GM21528 (cell line): ENCODE measurements at regions not wholly inside any gene's neighbourhood (a gene's known extent, or its start where the extent isn't known, plus 50 kb on each side); places are given as distances from the start of the nearest gene placed in this dataset.
"Not testable (repeated sequence)": the region's sequence is repeated elsewhere in the genome, so short reads cannot be mapped to it uniquely, and the experiment has no call there.

Experiments
- ATAC-seq: cut with Tn5 transposase; IDR thresholded peaks from one replicate; pipeline ENCODE4 v1.9.1; 2021; ENCODE audit warnings: mild to moderate bottlenecking, moderate library complexity; ENCODE audit not compliant: unreplicated experiment, low FRiP score

DNA sequence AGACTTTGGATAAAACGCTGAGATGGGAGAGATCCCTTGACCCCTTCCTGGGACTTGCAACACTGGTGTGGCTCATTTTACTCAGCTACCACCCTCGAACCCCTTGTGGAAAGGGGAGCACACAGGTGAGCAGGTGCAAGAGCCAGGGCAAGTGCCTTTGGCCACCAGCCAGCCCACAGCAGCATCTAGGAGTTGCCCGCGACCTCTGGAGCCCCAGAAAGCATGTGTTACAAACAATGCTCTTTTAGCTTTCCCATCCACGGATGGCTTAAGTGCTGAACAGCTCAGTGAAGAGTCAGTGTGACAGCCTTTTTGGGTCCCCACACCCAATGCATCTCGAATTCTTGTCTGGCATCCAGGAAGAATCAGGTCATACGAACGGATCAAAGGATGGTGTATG, 197.8 kb downstream of the MEMO1 start:
- ATAC-seq: no peak

DNA sequence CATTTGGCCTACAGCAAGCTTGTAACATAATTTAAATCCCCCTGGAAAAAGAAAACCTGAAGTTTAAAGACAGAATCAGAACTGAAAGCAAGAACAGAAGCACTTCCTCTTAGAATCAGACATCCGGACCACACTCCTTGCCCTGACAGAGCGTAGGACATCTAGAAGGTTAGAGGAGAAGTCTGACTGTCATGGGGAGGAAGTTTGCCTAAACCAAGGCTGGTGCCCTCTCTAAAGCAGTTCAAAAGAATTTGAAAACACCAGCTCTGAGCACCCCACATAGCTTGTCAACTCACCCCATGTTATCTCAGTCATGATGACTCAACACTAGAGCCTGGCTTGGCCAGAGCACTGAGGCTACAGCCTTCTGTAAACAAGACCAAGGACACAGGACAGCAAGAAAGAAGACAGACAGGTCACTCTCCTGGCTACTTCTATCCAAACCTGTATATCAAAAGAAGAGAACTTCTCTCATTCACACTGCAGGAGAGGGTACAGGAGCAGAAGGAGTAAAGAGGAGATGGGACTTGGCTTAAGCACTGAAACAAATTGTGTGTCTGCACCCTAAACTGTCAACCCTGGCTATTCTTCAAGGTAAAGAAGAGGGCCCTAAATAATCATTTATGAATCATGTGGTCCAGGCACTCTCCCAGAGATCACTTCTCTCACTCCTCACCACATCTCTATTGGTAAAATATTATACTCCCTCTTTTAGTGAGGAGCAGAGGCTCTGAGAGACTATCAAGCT, 198.6 kb downstream of the MEMO1 start:
- ATAC-seq: peak; percentile 100

DNA sequence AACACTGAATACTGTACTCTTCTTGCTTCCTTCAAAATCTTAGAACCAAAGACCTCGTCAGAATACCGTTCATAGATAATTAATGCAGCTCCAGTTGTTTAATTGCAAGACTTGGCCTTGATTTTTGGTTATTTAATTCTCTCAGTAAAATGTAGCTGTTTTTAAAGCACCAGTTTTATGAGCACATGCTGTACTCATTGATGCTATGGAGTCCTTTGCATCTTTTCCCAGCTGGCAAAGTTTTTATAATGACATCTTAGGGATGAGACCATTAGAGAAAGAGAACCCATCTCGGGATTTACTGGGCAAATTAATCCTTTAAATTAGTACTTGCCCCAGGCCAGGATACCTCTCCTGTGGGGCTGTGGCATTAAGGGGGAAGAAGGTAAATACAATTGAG, 199.3 kb downstream of the MEMO1 start:
- no peak for ATAC-seq

DNA sequence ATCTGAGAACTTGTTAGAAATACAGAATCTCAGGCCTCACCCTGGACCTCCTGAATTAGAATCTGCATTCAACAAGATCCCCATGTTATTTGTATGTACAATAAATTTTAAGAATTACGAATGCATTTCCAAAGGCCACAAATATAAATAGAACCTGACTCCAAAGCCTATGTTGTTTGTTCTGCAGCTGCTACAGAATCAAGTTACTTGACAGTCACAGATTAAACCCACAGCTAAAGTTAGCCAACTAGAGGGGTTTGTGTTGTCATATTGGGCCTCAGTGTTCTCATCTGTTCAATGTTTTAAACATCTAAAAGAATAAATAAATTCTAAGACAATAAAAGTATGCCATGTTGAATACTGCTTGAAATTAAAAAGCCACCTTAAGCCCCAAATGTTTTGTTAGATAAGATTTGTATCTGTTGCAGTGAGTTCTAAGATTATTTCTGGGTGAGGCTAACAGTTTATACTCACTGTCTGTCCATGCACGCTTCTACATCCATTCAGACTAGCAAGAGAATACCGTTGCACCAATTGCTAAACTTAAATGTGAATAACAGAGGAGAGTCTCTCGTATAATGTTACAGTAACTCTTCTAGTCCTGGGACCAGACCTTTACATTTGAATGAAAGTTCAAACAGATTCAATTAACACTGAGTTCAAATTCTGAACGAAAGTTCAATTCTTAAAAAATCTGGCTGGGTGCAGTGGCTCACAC, 200.4 kb downstream of the MEMO1 start:
- ATAC-seq: no peak

DNA sequence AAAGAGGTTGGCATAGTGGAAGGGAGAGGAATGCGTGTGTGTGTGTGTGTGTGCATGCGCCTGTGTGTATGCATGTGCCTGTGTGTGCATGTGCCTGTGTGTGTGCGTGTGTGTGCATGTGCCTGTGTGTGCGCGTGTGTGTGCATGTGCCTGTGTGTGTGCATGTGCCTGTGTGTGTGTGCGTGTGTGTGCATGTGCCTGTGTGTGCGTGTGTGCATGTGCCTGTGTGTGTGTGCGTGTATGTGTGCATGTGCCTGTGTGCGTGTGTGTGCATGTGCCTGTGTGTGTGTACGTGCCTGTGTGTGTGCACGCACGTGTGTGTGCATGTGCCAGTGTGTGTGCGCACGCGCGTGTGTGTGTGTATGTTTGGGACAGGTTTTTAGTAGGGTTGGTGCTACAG, 205.1 kb downstream of the MEMO1 start:
- no peak for ATAC-seq

DNA sequence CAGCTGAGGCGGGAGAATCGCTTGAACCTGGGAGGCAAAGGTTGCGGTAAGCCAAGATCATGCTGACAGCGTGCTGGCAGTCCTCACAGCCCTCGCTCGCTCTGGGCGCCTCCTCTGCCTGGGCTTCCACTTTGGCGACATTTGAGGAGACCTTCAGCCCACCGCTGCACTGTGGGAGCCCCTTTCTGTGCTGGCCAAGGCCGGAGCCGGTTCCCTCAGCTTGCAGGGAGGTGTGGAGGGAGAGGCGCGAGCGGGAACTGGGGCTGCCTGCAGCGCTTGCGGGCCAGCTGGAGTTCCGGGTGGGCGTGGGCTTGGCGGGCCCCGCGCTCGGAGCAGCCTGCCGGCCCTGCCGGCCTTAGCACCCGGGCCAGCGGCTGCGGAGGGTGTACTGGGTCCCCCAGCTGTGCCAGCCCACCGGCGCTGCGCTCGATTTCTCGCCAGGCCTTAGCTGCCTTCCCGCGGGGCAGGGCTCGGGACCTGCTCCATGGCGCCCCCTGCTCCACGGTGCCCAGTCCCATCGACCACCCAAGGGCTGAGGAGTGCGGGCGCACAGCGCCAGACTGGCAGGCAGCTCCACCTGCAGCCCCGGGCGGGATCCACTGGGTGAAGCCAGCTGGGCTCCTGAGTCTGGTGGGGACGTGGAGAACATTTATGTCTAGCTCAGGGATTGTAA, 207.2 kb downstream of the MEMO1 start:
- not testable (repeated sequence) for ATAC-seq

DNA sequence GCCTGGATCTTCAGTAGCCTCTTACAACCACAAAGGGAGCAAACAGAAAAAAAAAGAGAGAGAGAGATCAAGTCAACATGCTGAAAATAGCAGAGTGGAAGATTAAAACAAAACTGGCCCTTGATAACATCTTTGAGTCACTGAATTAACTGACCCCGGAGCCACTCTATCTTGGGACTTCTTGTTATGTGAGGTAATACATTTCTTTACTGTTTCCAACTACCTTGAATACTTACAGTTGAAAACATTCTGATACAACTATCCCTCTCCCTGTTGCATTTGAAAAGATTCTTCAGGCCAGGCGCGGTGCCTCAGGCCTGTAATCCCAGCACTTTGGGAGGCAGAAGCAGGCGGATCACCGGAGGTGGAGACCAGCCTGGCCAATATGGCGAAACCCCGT, 208.1 kb downstream of the MEMO1 start:
- ATAC-seq: no peak

DNA sequence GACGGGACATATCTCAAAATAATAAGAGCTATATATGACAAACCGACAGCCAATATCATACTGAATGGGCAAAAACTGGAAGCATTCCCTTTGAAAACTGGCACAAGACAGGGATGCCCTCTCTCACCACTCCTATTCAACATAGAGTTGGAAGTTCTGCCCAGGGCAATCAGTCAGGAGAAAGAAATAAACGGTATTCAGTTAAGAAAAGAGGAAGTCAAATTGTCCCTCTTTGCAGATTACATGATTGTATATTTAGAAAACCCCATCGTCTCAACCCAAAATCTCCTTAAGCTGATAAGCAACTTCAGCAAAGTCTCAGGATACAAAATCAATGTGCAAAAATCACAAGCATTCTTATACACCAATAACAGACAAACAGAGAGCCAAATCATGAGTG, 211.5 kb downstream of the MEMO1 start:
- not testable (repeated sequence) for ATAC-seq

DNA sequence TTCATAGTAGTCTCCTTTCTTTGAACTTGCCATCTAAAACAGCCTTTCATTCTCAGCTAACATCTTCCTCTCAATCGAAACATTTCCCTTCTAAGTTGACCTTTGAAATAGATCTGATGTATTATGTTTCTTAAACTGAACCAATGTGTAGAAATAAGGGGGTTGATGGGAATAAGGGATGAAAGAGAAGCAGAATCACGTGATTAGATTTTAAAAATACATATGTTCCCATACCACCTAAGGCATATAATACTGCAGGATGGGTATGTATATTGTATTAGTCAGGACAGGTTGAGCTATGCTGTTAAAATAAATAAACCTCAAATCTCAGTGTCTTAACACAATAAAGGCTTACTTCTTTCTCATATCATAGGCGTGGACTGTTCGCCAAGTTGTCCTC, 207.5 kb upstream of the SRD5A2 start:
- no peak for ATAC-seq

DNA sequence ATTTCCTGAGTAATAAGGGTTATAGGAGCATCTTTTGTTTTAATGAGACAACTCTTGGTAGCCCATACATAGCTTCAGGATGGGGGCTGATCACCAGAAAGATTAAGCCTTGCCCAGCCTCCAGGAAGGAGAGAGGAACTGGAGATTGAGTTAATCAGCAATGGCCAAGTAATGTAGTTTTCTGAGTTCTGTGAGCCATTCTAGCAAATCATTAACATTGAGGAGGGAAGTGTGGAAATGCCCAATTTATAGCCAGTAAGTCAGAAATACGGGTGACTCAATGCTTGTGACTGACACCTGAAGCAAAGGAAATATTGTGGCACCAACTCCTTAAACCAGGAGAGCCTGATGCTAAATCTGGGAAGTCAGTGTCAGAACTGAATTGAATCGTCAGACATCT, 205.1 kb upstream of the SRD5A2 start:
- no peak for ATAC-seq

DNA sequence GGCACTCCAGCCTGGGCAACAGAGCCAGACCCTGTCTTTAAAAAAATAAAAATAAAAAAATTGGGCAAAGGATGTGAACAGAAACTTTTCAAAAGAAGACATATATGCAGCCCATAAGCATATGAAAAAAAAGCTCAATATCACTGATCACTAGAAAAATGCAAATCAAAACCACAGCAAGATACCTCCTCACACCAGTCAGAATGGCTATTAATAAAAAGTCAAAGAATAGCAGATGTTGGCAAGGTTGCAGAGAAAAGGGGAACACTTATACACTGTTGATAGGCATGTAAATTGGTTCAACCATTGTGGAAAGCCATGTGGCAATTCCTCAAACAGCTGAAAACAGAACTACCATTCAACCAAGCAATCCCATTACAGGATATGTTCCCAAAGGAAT, 204.1 kb upstream of the SRD5A2 start:
- ATAC-seq: no peak

DNA sequence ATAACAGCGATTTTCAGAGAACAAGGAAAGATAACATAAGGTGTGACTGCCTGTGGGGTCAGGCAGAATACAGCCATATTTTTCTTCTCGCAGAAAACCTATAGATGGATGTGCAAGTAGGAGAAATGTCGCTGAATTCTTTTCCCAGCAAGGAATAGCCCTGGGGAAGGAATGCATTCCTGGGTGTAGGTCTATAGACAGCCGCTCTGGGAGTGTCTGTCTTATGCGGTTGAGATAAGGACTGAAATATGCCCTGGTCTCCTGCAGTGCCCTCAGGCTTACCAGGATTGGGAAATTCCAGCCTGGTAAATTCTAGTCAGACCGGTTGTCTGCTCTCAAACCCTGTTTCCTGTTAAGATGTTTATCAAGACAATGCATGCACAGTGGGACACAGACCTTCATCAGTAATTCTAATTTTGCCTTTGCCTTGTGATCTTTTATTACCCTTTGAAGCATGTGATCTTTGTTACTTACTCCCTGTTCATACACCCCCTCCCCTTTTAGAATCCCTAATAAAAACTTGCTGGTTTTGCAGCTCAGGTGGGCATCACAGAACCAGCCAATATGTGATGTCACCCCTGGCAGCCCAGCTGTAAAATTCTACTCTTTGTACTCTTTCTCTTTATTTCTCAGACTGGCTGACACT, 202.8 kb upstream of the SRD5A2 start:
- not testable (repeated sequence) for ATAC-seq

DNA sequence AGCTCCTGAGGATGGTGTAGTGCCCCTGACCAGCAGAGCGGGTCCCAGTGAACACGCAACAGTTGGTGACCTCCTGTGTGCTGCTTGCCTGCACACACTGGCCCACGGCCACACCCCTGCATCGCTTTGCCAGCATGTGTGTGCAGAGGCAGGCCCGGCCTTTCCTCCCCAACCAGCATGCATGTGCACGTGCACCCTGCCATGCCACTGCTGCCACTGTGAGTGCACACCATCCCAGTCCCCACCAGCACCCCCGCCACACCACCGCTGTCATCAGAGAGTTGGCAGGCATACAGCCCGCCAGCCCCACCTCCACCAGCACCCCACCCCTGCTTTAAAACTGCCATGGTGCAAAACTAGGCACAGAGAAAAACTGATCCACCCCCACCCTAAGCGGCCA, 197.4 kb upstream of the SRD5A2 start:
- no peak for ATAC-seq

DNA sequence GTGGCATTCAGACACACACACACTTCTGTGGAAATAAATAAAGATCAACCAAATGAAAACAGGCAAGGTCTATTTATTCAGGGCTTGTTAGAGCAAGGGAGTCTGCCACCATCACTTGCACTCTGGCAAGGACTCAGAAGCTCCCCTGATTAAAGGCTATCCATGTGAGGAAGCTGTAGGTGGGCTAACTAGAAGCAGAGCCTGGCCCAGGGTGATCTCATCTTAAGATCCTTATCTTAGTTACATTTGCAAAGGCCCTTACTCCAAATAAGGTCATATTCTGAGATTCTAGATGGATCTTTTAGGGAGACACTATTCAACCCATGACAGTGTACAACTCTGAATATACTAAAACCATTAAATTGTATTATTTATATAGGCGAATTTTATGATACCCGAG, 190.0 kb upstream of the SRD5A2 start:
- no peak for ATAC-seq

DNA sequence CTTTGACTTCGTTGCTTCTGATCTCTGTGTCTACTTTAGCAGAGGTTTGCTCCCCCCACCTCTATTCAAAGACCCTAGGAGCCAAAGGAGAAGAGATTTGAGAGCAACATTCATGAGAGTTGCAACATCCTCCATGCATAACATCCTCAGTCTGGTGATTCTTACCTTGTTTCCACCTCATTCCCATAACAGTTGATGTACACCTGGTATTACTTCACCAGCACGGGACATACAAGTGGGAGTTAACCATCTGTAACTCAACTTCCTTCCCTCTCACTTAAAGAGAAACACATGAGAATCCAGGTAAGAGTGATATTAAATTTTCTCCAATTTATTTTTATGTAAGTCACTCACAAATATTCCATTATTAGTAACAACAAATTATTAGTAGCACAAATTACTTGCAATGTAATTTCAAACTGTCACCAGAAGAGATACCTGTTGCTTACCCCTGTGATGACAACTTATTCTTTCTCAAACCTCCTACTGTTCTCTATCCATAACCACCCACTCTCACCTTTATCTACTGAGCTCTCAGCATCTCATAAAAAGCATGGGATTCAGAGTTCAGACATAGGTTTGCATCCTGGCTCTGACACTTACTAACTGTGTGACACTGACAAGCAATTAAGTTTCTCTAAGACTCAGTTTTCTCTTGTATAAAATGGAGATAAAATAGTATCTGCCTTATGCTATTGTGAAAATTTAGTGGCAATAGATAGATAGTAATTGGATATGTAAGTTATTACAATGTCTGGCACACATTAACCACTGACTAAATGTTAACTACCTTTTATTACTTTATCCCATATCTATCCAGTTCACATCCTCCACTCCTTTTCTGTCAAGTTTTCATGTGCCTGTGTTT, 184.6 kb upstream of the SRD5A2 start:
- ATAC-seq: no peak

DNA sequence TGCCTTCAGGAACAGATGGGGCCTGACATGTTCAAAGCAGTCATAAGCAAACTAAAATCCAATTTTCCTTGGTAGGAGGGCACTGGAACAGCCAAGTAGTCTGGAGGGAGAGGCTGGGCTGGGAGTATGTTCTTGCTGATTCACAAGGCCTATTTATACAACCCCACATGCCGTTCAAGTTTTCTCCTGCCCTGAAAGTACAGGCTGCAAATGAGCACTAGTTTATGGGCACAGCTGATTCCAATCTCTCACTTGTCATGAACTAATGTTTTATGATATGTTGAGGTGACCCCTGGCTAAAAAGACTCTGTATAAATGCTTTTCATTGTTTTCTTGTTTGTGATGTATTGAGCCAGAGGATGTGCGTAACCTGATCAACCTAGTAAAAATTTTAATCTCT, 183.4 kb upstream of the SRD5A2 start:
- ATAC-seq: no peak

DNA sequence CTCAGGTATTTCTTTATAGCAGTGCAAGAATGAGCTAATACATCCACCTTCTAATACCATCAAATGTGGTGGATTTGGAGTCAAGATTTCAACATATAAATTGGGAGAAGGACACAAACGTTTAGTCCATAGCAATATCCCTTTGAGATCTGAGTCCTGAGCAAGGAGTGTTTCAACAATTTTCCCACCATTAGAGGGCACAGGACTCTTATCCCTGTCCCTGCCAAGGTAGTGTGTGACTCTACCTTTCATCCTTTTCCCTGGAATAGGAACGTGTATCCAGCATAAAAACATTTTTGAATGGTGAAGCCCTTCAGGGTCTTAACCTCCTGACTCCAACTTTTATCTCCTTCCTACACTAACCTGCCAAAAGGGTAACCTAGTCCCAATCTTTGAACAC, 181.3 kb upstream of the SRD5A2 start:
- no peak for ATAC-seq

DNA sequence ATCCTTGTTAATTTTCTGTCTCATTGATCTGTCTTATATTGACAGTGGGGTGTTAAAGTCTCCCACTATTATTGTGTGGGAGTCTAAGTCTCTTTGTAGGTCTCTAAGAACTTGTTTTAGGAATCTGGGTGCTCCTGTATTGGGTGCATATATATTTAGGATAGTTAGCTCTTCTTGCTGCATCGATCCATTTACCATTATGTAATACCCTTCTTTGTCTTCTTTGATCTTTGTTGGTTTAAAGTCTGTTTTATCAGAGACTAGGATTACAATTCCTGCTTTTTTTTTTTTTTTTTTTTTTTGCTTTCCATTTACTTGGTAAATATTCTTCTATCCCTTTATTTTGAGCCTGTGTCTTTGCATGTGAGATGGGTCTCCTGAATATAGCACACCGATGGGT, 176.6 kb upstream of the SRD5A2 start:
- not testable (repeated sequence) for ATAC-seq

DNA sequence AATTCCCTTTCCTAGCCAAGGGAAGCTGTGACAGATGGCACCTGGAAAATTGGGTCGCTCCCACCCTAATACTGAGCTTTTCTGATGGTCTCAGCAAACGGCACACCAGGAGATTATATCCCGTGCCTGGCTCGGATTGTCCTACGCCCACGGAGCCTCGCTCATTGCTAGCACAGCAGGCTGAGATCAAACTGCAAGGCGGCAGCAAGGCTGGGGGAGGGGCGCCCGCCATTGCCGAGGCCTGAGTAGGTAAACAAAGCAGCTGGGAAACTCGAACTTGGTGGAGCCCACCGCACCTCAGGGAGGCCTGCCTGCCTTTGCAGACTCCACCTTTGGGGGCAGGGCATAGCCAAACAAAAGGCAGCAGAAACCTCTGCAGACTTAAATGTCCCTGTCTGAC, 168.0 kb upstream of the SRD5A2 start:
- not testable (repeated sequence) for ATAC-seq

DNA sequence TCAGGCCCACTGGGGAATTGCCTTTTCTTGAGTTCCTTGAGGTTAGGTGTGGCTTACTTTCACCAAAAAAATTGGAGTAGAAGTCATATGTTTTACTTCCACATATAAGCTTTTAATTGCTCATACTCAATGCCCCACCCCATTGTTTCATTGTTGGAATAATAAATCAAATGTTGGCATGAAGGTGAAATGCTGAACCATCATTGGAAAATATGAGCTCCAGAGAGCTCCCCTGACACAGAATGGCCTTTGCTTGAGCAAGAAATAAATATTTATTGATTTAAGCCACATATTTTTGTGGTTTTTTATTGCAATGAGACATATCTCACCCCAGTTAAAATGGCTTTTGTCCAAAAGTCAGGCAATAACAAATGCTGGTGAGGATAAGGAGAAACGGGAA, 167.3 kb upstream of the SRD5A2 start:
- no peak for ATAC-seq
